ENCODE measurements at regions not wholly inside any gene's neighbourhood (a gene's known extent, or its start where the extent isn't known, plus 50 kb on each side); places are given as distances from the start of the nearest gene placed in this dataset.

DNA sequence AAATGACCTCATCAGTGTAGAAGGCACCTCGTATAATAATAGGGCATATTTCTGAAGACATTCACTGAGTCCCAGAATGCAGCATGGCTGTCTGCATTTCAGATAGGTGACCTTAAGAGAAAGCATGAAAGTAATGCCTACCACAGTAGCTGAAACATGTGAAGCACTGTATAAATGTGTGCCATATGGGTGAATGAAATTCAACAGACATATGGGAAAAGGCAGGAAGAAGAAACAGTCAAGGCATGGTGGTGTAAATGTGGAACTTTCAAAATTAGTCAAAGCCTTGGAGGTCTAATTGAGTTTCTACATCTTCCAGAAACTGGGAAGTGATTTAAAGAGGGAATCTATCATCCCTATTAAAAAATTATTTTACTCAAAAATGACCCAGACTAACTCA lies 698.2 kb upstream of the GOT2 start:
- TF ChIP-seq, protein P1, sequence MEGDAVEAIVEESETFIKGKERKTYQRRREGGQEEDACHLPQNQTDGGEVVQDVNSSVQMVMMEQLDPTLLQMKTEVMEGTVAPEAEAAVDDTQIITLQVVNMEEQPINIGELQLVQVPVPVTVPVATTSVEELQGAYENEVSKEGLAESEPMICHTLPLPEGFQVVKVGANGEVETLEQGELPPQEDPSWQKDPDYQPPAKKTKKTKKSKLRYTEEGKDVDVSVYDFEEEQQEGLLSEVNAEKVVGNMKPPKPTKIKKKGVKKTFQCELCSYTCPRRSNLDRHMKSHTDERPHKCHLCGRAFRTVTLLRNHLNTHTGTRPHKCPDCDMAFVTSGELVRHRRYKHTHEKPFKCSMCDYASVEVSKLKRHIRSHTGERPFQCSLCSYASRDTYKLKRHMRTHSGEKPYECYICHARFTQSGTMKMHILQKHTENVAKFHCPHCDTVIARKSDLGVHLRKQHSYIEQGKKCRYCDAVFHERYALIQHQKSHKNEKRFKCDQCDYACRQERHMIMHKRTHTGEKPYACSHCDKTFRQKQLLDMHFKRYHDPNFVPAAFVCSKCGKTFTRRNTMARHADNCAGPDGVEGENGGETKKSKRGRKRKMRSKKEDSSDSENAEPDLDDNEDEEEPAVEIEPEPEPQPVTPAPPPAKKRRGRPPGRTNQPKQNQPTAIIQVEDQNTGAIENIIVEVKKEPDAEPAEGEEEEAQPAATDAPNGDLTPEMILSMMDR (IDR thresholded peaks at IDR 0.05; ENCODE audit: low read depth, low read length, missing input control), result no peak
- TF ChIP-seq, protein P2, sequence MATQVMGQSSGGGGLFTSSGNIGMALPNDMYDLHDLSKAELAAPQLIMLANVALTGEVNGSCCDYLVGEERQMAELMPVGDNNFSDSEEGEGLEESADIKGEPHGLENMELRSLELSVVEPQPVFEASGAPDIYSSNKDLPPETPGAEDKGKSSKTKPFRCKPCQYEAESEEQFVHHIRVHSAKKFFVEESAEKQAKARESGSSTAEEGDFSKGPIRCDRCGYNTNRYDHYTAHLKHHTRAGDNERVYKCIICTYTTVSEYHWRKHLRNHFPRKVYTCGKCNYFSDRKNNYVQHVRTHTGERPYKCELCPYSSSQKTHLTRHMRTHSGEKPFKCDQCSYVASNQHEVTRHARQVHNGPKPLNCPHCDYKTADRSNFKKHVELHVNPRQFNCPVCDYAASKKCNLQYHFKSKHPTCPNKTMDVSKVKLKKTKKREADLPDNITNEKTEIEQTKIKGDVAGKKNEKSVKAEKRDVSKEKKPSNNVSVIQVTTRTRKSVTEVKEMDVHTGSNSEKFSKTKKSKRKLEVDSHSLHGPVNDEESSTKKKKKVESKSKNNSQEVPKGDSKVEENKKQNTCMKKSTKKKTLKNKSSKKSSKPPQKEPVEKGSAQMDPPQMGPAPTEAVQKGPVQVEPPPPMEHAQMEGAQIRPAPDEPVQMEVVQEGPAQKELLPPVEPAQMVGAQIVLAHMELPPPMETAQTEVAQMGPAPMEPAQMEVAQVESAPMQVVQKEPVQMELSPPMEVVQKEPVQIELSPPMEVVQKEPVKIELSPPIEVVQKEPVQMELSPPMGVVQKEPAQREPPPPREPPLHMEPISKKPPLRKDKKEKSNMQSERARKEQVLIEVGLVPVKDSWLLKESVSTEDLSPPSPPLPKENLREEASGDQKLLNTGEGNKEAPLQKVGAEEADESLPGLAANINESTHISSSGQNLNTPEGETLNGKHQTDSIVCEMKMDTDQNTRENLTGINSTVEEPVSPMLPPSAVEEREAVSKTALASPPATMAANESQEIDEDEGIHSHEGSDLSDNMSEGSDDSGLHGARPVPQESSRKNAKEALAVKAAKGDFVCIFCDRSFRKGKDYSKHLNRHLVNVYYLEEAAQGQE (IDR thresholded peaks at IDR 0.05), result no peak
- TF ChIP-seq, protein P3, sequence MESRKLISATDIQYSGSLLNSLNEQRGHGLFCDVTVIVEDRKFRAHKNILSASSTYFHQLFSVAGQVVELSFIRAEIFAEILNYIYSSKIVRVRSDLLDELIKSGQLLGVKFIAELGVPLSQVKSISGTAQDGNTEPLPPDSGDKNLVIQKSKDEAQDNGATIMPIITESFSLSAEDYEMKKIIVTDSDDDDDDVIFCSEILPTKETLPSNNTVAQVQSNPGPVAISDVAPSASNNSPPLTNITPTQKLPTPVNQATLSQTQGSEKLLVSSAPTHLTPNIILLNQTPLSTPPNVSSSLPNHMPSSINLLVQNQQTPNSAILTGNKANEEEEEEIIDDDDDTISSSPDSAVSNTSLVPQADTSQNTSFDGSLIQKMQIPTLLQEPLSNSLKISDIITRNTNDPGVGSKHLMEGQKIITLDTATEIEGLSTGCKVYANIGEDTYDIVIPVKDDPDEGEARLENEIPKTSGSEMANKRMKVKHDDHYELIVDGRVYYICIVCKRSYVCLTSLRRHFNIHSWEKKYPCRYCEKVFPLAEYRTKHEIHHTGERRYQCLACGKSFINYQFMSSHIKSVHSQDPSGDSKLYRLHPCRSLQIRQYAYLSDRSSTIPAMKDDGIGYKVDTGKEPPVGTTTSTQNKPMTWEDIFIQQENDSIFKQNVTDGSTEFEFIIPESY (IDR thresholded peaks at IDR 0.05), result no peak
- no peak for TF ChIP-seq JUND (IDR thresholded peaks at IDR 0.05)
- TF ChIP-seq TAF1 (conservative IDR thresholded peaks at IDR 0.05), result no peak
- TF ChIP-seq, protein P4, sequence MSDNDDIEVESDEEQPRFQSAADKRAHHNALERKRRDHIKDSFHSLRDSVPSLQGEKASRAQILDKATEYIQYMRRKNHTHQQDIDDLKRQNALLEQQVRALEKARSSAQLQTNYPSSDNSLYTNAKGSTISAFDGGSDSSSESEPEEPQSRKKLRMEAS (IDR thresholded peaks at IDR 0.05), result no peak
- TF ChIP-seq GABPA (IDR thresholded peaks at IDR 0.05 in 1 of 2, conservative IDR thresholded peaks at IDR 0.05 in 1 of 2), result no peak

All from liver (tissue), 3 donors.